NCI-H82 (cell line): ENCODE measurements at regions not wholly inside any gene's neighbourhood (a gene's known extent, or its start where the extent isn't known, plus 50 kb on each side); places are given as distances from the start of the nearest gene placed in this dataset.

Source experiments
- DNase-seq: peaks from one replicate; lab custom pipeline; 2025; lab: John Stamatoyannopoulos, UW

GRCh38 chr2:129870685-129871241 lies 108.7 kb upstream of the RAB6C start:
- DNase-seq: no peak

GRCh38 chr2:129872446-129872845 lies 107.0 kb upstream of the RAB6C start:
- DNase-seq: no peak

DNA sequence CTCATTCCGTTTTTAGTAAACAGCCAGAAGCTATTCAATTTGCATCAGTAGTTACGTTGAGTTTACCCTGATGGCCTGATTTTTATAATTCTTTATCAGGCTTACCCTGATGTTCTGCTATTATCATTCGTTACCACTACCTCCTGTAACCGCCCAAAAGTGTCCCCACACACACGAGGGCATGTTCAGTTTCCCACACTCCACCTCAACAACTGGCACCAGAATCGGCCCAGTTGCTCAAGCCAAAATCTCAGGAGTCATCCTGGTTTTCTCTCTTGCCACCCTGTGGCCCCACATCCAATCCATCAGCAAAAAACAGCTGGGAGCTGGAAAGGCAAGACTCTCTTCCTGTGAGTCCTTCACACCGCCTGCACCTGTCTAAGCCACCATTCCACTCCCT lies 102.9 kb upstream of the RAB6C start:
- no peak for DNase-seq

- DNase-seq: peak; percentile 97
These were observed 102.2 kb upstream of the RAB6C start for GRCh38 chr2:129877289-129877741.

DNA sequence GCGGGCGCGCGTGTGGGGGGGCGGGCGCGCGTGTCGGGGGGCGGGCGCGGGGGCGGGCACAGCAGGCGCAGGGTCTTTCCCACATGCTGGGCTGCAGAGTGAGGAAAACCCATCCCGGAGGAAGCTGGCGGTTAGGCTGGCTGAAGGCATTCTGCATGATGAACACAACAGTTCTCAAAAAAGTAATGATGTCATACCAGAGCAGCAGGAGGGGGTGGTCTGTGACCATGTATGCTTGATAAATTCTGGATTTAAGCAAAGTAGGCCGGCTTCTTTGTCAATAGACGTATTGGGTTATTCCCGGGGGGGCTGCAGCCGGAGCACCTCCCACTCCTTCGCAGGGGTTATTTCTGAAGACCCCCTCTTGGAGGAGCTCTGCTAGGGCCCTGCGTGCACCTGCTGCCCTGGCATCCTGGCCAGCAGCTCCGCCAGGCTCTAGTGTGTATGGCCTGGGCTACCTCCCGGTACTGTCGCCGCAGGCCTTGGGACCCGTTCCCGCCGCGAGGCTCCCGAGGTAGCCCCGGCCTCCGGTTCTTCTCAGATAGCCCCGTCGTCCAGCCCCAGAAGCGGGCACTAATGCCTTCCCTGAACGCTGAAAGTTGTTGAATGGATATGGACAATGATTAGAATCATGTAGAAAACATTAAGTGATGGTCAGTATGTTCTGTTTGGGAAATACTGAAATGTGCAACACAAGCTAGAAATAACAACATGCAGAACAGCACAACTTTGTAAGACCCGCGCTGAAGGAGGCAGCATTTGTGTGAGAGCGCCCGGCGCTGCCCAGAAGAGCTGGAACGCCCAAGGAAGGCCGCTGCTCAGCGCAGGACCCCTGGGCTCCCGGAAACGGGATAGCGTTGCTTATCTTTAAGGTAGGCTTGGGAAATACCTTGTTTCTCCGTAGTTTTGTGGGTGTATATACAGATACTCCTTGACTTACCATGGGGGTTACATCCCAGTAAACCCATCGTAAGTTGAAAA lies 101.4 kb upstream of the RAB6C start:
- DNase-seq: peak; percentile 89

- DNase-seq: no peak
These were observed 99.8 kb upstream of the RAB6C start for GRCh38 chr2:129879614-129880180.

- no peak for DNase-seq
These were observed 99.2 kb upstream of the RAB6C start for GRCh38 chr2:129880309-129880708.

- DNase-seq: no peak
These were observed 98.5 kb upstream of the RAB6C start for GRCh38 chr2:129880971-129881370.

DNA sequence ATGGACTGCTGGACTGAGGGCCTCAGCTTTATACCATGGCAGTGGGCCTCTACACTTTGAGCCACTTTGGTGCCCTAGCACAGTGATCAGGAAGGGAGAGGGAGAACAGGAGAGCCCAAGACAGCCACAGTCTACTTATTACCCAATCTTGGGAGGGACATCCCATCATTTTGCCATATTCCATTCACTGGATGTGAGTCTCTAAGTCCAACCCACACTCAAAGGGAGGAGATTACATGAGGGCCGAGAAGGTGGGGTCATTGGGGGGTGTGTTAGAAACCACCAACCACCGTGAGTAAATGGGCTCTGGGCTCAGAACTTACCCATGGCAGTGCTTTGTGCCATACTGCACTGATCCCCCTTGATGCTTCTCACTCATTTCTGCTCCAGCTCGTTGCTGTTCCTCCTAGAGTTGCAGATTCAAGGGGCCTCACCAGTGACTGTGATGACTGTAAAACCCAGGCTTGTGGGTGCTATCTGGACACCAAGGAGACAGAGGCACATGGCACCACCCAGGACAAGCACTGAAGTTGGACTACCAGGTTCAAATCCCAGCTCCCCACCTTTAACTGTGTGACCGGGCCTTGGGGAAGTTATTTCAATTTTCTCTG lies 97.6 kb upstream of the RAB6C start:
- DNase-seq: no peak

- no peak for DNase-seq
These were observed 97.0 kb upstream of the RAB6C start for GRCh38 chr2:129882476-129882875.

GRCh38 chr2:129883121-129883520 lies 96.3 kb upstream of the RAB6C start:
- no peak for DNase-seq

- DNase-seq: no peak
These were observed 95.2 kb upstream of the RAB6C start for GRCh38 chr2:129884221-129884786.

- peak; percentile 70 for DNase-seq
These were observed 93.7 kb upstream of the RAB6C start for GRCh38 chr2:129885735-129886134.

GRCh38 chr2:129887688-129888266 lies 91.7 kb upstream of the RAB6C start:
- no peak for DNase-seq

GRCh38 chr2:129888461-129888860 lies 91.0 kb upstream of the RAB6C start:
- no peak for DNase-seq

DNA sequence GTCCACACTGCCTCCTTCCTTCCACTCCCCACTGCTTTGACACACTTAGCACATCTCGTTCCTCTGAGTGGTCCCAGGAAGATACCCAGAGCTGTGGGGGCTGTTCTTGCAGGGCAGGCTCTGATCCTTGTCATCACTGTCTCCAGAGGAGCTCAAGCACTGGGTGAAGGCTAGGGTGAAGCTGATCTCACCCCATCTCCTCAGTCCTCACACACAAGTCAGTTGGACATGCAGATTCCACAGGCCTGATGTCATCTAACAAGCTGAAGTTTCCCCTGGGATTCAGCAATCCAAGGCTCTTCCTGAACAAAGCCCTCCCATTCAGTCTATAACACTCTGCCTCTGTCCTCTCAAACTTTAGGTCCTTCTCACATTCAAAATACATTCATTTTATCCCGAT lies 90.6 kb upstream of the RAB6C start:
- no peak for DNase-seq

GRCh38 chr2:129891341-129892320 lies 87.8 kb upstream of the RAB6C start:
- DNase-seq: no peak

DNA sequence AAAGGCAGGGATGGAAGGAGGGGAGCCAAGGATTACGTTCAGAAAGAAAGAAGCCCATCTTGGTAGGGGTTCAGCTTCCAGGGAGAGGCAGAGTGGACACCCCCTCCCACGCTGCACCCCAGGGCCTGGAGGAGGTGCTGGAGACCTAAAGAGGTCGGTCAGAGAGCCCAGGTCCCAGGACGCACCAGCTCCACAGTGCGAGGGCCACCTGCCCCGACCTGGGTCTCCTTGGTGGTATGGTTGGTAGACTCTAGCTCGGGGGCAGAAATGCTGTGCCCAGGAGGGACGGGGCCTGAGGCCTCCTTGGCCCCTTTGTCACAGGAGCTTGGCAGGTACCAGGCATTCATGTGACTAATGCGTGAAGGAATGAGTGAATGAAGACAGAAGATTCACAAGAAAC lies 87.1 kb upstream of the RAB6C start:
- no peak for DNase-seq

GRCh38 chr2:129892773-129893172 lies 86.7 kb upstream of the RAB6C start:
- DNase-seq: no peak

GRCh38 chr2:129893244-129893643 lies 86.2 kb upstream of the RAB6C start:
- no peak for DNase-seq

GRCh38 chr2:129894616-129895015 lies 84.8 kb upstream of the RAB6C start:
- no peak for DNase-seq
